Calu3 (cell line): ENCODE measurements at regions not wholly inside any gene's neighbourhood (a gene's known extent, or its start where the extent isn't known, plus 50 kb on each side); places are given as distances from the start of the nearest gene placed in this dataset.

Experiments
- BruUV-seq: library from RNA; stranded (reverse); fragments of 400-500 nt; replicated peaks from 2 replicates; lab custom pipeline; 2021; lab: Mats Ljungman, UMichigan
- CTCF ChIA-PET: fragments of 300-600 bp; sonication (Branson Sonifier 250); formaldehyde crosslinking; loops from one replicate; lab custom pipeline; 2022; ENCODE audit warnings: antibody characterized with exemption; lab: Charles Lee
- DNase-seq: peaks from one replicate; pipeline ENCODE4 v3.0.0; 2022
- H3K27ac Mint-ChIP-seq: one replicate; pipeline ENCODE4 v1.8.0; 2022; ENCODE audit warnings: mixed read lengths; ENCODE audit not compliant: unreplicated experiment
- H3K27me3 Mint-ChIP-seq: one replicate; pipeline ENCODE4 v1.8.0; 2022; ENCODE audit warnings: mixed read lengths; ENCODE audit not compliant: unreplicated experiment
- H3K36me3 Mint-ChIP-seq: one replicate; pipeline ENCODE4 v1.8.0; 2022; ENCODE audit warnings: mild to moderate bottlenecking, moderate library complexity, mixed read lengths; ENCODE audit not compliant: insufficient read depth, unreplicated experiment
- H3K4me1 Mint-ChIP-seq: one replicate; pipeline ENCODE4 v1.8.0; 2022; ENCODE audit warnings: mild to moderate bottlenecking, low read depth, mixed read lengths; ENCODE audit not compliant: unreplicated experiment
- H3K4me3 Mint-ChIP-seq: one replicate; pipeline ENCODE4 v1.8.0; 2022; ENCODE audit warnings: mild to moderate bottlenecking, low read depth, moderate library complexity, mixed read lengths; ENCODE audit not compliant: unreplicated experiment
- H3K9me3 Mint-ChIP-seq: one replicate; pipeline ENCODE4 v1.8.0; 2022; ENCODE audit warnings: low read depth, mixed read lengths; ENCODE audit not compliant: unreplicated experiment
- intact Hi-C: fragments of 100-400 bp; cut with micrococcal nuclease; formaldehyde crosslinking; loops from one replicate; pipeline ENCODE4 v1.10.0; 2022; ENCODE audit not compliant: unreplicated experiment
- TF ChIP-seq, protein P1 (sequence below): fragments of 200-600 bp; IDR thresholded peaks from one replicate; pipeline ENCODE4 v1.8.0; 2022; ENCODE audit warnings: antibody characterized with exemption; ENCODE audit not compliant: unreplicated experiment

DNA sequence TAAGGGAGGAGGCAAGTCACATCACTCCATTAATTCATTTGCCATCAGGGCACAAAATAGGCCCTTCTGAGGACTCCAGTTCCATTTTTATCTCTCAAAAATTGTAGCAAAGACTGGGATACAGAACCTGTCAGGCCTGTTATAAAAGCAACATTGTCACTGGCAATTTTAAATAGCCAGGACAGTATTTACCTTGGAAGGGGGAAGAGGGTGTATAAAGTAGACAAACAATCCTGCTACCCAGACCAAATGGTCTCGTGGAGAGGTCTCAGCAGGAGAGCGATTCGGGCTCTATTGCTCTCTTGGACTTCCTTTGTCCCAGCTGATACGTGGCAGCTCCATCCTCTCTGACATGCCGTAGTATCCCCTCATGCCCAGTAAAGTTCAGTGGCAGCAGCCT, 740.3 kb upstream of the HS6ST1 start:
- H3K4me1 Mint-ChIP-seq: no peaks in the 10 kb centered on the region
- H3K4me3 Mint-ChIP-seq: no peak overlapping the region
- H3K9me3 Mint-ChIP-seq: peaks cover 6% of the 10 kb centered on the region
- no peak for DNase-seq
- intact Hi-C loops: no loop called here
- TF ChIP-seq, protein P1, sequence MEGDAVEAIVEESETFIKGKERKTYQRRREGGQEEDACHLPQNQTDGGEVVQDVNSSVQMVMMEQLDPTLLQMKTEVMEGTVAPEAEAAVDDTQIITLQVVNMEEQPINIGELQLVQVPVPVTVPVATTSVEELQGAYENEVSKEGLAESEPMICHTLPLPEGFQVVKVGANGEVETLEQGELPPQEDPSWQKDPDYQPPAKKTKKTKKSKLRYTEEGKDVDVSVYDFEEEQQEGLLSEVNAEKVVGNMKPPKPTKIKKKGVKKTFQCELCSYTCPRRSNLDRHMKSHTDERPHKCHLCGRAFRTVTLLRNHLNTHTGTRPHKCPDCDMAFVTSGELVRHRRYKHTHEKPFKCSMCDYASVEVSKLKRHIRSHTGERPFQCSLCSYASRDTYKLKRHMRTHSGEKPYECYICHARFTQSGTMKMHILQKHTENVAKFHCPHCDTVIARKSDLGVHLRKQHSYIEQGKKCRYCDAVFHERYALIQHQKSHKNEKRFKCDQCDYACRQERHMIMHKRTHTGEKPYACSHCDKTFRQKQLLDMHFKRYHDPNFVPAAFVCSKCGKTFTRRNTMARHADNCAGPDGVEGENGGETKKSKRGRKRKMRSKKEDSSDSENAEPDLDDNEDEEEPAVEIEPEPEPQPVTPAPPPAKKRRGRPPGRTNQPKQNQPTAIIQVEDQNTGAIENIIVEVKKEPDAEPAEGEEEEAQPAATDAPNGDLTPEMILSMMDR: no peak
- CTCF ChIA-PET: no interaction called here
- H3K27ac Mint-ChIP-seq: no peak overlapping the region
- no peaks in the 10 kb centered on the region for H3K27me3 Mint-ChIP-seq
- no TSS peak for BruUV-seq
- H3K36me3 Mint-ChIP-seq: no peaks in the 10 kb centered on the region

DNA sequence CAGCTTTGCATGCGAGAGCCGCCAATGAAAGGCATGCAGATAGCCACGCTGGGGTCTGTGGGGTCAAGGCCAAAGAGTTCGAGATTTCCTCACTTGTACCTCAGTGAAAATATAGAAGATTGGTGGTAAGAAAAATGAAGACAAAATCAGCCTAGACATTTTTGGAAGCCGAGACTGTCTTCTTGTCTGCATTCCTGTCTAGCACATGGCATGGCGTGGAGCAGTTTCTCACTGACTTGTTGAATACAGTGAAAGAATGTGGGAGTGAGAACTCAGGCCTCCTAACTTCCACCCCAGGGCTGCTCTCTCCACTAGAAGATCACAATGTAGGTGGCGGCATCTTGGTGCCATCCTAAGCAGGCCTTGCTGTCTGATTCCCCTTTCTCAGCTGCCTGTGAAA, 740.8 kb upstream of the HS6ST1 start:
- intact Hi-C loops: no loop called here

DNA sequence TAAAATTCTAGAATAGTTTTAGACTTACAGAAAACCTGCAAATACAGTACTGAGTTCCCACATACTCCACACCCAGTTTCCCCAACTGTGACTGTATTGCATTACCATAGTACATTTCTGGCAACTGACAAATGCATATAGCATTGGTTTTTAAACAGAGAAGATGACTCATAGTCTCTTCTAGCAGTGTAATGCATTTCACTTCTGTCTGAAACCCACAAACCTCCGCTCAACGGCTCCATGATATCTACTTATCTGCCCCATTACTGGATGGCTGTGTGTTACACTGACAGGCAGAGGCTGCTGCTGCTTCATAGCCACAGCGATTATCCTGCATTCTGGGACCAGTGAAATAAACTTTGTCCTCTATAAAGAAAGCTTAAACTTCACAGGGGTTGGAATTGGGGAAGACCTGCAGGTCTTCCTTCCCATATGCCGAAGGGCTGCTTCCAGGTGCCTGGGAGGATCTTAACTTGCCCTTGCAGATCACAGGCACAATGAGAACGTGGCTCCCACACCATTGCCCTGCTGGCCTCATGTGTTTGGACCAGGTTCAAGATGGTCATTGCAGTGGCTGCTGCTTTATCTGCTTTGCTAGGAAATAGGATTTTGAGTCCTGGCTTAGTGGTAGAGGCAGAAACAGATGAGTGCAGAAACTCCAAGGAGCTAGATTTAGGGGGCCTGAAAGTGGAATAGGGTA, 742.6 kb upstream of the HS6ST1 start:
- Mint-ChIP-seq H3K27ac (no peak overlapping the region), H3K9me3 (peaks cover 5% of the 10 kb centered on the region), H3K27me3 (no peaks in the 10 kb centered on the region), H3K4me3 (no peak overlapping the region), H3K4me1 (no peaks in the 10 kb centered on the region), H3K36me3 (no peaks in the 10 kb centered on the region)
- intact Hi-C loops: no loop called here
- no TSS peak for BruUV-seq
- TF ChIP-seq, protein P1: no peak
- no peak for DNase-seq
- CTCF ChIA-PET: no interaction called here

More for the DNA sequence above, 740.8 kb upstream of the HS6ST1 start:
- Mint-ChIP-seq H3K27ac (no peak overlapping the region), H3K4me3 (no peak overlapping the region), H3K27me3 (no peaks in the 10 kb centered on the region), H3K4me1 (no peaks in the 10 kb centered on the region), H3K36me3 (no peaks in the 10 kb centered on the region), H3K9me3 (peaks cover 9% of the 10 kb centered on the region)
- CTCF ChIA-PET: no interaction called here
- no TSS peak for BruUV-seq
- TF ChIP-seq, protein P1: no peak
- no peak for DNase-seq

DNA sequence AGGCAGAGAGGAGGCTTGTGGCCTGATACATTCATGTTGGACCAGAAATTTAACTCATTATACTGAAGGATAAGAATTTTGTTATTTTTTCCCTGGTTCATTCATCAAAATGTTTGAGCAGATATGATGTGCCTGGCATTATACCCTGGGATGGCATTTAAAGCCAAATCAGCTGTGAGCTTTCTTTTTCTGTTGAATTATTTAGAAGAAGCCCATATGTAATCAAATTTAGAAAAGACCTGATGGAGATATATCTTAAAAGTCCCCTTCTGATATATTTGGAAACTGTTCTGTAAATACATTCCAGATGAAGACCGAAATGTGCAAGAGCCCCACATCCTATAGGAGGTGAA, 743.1 kb upstream of the HS6ST1 start:
- TF ChIP-seq, protein P1: no peak
- CTCF ChIA-PET: no interaction called here
- no peak overlapping the region for H3K27ac Mint-ChIP-seq

More for the DNA sequence above, 743.1 kb upstream of the HS6ST1 start:
- no peak for DNase-seq
- Mint-ChIP-seq H3K4me3 (no peak overlapping the region), H3K27me3 (no peaks in the 10 kb centered on the region), H3K36me3 (no peaks in the 10 kb centered on the region), H3K9me3 (peaks cover 5% of the 10 kb centered on the region), H3K4me1 (no peaks in the 10 kb centered on the region)
- no TSS peak for BruUV-seq
- intact Hi-C loops: no loop called here
